SK-N-SH (cell line): ENCODE measurements at regions not wholly inside any gene's neighbourhood (a gene's known extent, or its start where the extent isn't known, plus 50 kb on each side); places are given as distances from the start of the nearest gene placed in this dataset.

Experiments
- NFIC ChIP-seq: IDR thresholded peaks from 2 replicates; pipeline ENCODE4 v1.4.0; 2012; ENCODE audit warnings: borderline replicate concordance
- NRF1 ChIP-seq: IDR thresholded peaks from 2 replicates; pipeline ENCODE4 v1.6.1; 2012; ENCODE audit warnings: low read depth, mild to moderate bottlenecking, low read length

DNA sequence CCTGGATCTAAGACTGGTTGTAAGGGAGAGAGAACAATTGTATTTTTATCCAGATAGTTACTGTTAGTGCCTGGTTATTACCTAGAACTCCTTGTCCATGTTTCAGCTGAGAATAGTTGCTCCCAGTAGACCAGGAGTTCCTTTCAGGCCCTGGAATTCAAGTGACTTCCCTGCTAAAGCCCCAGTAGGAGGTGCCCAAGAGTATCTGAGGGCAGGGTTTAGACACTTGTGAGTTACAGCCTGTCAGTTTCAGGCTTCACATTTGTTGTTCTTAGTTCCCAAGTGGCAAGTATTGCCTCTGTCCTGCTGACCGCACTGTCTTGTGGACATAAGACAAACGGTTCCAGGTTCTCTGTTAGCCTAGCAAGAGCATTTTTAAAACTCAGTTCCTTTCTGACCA, 743.9 kb upstream of the SEMA6A start:
- no peak for TF ChIP-seq NFIC
- TF ChIP-seq NRF1: no peak
